ENCODE measurements at regions not wholly inside any gene's neighbourhood (a gene's known extent, or its start where the extent isn't known, plus 50 kb on each side); places are given as distances from the start of the nearest gene placed in this dataset.
"Not testable (repeated sequence)": the region's sequence is repeated elsewhere in the genome, so short reads cannot be mapped to it uniquely, and the experiment has no call there.

DNA sequence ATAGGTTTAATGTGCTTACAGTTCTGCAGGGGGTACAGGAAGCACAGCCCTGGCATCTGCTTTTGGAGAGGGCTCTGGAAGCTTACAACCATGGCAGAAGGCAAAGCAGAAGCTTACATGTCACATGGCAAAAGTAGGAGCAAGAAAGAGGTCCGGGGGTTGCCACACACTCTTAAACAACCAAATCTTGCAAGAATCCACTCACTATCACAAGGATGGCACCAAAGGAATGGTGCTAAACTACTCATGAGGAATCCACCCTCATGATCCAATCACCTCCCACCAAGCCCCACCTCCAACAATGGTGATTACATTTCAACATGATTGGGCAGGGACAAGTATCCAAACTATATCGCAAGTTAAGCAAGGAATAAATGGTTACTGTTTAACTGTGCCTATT is 255.8 kb upstream of the AVPR1A start:
- FAIRE-seq, result no peak

DNA sequence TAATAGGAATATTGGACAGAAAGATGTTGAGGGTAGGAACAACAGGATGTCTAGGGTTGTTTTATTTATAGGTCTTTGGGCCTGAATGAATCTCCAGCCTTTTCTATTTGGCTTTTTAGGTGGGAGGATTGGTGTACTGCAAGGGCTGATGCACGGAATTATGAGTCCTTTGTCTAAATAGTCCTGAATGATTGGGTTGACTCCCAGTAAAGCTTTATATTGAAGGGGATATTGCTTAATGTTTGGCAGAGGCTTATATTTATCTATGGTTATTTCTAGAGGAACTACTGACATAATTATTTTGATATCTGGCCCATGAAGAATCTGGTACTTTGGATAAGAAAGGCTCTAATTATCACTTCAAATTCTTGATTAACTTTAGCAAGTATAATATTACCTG is 253.6 kb upstream of the AVPR1A start:
- no peak for FAIRE-seq

DNA sequence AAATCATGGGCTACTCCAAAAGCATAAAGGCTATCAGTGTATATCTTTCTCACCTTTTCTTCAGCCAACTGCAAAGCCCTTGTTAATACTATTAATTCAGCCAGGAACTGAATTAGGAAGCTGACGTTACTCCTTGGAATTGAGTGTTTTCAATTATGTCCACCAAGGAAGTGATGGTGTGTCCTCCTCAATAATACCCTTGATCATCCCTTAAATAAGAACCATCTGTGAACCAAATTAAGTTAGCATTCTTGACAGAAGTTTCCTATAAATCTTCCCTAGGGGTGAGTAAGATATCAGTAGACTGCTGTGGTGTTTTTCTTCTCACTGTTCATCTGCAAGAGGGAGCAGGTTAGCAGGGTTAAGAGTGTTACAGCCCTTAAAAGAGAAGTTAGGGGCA is 252.3 kb upstream of the AVPR1A start:
- FAIRE-seq, result no peak

DNA sequence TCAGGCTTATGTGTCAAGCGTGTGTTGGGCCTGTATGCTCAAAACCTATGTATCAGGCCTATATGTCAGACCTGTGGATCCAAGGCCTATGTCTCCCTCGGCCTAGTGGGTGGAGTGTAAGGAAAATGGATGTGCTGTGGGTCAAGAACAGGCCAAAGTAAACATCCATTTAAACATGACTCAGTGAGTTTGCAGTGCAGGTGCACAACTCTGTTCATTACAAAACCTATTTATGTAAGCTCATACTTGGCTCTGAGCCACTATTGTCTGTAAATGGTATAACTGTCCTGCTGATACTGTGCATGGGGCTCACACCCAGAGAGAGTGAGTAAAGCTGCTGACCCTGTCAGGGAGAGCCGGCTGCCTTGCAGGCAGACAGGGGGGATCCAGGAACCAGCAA is 249.7 kb upstream of the AVPR1A start:
- no peak for FAIRE-seq

DNA sequence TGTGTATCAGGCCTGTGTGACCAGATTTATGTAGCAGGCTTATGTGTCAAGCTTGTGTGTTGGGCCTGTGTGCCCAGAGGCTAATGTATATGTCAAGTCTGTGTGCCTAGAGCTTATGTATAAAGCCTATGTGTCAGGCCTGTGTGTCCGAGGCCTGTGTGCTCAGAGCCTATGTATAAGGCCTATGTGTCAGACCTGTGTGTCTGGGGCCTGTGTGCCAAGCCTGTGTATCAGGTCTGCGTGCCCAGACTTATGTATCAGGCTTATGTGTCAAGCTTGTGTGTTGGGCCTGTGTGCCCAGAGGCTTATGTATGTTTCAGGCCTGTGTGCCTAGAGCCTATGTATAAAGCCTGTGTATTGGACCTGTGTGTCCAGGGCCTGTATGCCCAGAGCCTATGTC is 249.3 kb upstream of the AVPR1A start:
- FAIRE-seq, result no peak

DNA sequence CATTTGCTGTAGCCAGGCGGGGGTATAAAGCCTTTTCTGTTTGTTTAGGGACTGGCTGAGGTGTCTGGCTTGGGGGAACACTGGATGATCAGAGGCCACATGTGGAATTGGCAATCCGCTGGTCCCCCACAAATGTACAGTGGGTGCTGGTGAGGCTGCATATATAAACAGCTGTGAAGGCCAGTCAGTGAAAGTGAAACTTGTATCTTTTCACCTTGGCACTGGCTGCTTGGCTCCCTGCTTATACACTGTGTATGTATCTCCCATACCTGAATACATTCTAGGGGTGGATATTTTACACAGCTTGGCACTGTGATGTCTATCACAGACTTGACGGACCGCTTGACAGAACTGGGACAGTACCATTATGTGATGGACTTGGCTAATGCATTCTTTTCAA is 246.8 kb upstream of the AVPR1A start:
- FAIRE-seq, result no peak

DNA sequence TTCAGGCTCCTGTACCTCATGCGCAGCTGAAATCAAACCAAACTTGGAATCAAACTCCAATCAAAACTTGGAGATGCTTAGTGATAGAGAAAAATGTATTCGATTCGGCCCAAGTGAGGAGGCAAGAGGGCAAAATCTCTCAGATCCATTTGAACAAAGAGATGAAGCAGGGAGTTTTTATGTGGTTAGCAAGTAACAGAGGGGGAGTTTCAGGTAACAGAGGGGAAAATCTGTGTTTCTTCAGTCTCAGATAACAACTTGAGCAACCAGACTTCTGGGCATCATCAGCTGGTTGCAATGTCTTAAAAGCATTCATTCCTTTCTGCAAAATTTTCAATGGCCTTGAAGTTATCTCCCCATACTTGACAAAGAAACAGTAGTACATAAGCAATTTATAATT is 245.1 kb upstream of the AVPR1A start:
- FAIRE-seq, result no peak

DNA sequence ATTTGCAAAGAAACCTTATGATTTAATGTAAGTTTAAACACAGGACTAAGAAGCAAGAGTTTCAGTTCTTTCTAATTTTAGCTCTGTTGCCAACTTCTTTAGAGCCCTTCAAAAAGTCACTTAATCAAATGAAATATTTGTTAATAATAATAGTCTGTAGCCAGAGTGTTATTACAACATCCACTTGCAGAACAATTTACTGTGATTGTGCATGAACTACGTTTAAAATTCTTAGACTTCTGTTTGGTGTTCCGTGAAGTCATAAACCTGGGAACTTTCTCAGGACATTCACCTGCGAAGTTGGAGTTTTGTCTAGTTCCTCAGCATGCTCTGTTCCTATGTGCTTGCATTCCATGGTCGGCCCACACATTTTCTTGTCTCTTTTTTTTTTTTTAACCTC is 244.0 kb upstream of the AVPR1A start:
- FAIRE-seq, result no peak

DNA sequence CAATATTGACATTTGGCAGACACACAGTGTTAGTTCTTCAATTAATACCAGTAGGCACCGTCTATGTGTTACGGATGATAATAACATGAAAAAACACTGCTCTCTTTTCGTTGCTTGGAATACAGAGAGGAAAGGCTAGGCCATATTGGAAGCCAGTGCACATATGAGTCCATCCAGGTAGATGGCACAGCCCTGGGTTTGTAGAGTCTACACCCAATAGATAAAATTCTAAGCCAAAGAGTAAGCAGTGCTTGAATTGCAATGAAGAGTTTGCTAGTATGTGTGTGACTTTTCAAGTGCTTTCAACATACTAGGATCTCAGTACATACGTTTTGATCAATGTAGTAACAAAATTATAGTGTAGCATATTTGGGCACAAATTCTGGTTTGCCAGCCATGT is 243.3 kb upstream of the AVPR1A start:
- FAIRE-seq, result no peak

DNA sequence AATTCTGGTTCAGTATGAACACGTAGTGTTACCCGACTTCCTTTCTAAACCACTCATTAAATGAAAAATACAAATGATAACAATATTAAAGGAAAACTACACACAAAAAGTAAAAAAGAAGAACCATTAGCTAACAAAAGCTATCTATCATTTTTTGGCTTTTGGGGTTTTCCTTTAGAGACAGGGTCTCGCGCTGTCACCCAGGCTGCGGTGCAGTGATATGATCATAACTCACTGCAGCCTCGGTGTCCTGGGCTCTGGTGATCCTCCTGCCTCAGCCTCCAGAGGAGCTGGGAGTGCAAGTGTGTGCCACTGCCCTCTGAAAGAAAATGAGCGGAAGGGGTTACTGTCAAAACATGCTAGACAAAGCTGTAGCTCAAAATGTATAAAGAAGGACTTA is 238.2 kb upstream of the AVPR1A start:
- FAIRE-seq, result no peak

DNA sequence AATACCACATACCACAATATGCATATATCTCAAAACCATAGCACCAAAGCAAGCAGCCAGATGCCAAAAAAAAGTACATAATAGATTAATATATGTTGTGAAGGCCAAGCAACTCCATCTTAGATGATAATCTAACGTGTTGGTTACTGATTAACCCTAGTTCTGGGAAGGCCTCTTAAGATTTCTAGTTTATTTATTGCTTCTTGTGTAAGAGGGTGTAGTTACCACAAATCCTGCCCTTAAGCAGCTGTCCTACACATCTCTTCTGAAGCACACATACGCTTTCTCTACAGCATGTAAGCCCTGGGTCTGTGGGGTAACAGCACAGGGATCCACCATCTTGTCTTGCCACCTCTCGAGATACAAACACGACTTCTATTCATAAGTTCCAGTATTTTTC is 236.8 kb upstream of the AVPR1A start:
- FAIRE-seq, result no peak

DNA sequence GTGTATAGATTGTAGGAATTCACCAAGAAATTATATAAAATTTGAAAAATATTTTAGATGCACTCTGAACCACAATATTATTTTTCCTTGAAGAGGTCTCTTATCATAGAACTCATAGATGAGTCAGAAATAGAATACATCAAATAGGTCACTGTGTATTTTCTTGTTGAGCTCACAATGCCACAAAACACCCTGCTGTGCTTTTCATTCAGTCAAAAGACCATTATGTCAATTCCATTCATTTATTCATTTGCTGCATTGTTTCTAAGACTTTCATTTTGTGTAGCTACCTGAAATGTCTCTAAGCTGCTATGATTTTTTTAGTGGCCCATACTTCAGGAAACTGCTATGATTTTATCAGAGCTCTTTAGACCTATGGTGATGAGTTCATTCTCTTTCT is 231.9 kb upstream of the AVPR1A start:
- no peak for FAIRE-seq

DNA sequence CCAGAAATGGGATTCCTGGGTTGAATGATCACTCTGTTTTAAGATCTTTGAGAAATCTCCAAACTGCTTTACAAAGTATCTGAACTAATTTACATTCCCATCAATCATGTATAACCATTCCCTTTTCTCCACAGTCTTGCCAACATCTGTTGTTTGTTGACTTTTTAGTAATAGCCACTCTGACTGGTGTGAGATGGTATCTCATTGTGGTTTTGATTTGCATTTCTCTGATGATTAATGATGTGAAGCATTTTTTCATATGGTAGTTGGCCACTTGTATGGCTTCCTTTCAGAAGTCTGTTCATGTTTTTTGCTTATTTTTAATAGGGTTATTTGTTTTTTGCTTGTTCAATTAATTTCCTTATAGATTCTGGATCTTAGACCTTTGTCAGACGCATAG is 211.8 kb upstream of the AVPR1A start:
- FAIRE-seq, result no peak

DNA sequence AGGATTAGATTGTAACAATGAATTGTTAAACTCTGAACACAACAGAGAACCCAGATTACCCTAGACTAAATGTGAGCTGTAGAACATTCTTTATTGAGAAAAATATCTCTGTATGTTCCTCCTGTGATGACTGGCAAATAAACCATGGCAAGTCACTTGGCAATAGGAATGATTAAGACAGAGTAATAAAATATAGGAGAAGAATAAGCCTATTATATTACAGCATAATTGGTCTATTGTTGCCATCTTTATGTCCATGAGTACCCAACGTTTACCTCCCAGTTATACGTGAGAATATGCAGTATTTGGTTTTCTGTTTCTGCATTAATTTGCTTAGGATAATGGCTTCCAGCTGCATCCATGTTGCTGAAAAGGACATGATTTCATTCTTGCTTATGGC is 211.2 kb upstream of the AVPR1A start:
- no peak for FAIRE-seq

DNA sequence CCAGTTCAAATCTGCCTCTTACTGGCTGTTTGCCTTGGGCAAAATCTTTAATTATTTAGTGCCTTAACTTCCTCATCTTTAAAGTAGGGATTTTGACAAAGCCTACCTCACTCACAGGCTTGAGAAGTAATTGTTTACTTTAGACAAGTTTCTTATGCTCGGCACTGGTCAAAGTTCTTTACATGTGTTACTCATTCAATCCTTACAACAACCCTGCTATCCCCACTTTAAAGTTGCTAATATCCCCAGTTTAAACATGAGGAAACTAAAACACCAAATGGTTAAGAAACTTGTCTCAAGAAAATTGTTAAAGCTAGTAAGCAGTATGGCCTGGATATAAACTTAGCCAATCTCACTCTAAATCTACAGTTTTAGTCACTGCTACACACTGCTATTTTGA is 204.0 kb upstream of the AVPR1A start:
- no peak for FAIRE-seq

DNA sequence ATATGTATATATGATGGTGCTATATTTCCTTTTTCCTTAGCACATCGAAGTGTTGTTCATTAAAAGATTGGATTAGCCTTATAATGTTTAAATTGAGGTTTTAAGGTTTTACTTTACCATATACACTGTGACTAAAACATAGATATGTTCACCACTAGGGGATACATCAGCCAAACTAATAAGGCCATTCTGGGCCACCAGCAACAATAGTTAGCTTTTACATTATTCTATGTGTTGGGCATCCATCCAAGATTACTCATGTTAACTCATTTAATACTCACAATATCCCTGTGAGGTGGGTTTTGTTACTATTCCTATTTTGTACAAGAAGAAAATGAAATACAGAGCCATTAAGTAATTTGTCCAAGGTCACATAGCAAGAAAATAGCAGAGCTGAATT is 202.6 kb upstream of the AVPR1A start:
- FAIRE-seq, result no peak

DNA sequence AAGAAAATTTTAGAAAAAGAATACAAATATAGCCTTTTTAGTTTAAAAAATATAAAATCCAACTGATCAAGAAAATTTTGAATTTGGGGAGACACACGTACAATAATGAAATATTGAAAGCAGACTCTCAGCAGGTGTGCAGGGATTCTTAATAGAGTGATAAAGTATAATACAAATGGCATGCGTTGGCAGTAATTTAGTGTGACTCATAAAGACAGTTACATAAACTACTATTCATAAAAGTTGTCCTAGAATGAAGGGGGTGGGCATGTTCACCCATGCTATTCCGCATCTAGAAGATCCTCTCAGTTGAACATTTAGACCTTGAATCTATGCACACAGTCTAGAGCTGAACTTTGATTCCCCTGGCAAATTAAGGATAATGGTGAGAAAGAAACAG is 200.4 kb upstream of the AVPR1A start:
- no peak for FAIRE-seq

DNA sequence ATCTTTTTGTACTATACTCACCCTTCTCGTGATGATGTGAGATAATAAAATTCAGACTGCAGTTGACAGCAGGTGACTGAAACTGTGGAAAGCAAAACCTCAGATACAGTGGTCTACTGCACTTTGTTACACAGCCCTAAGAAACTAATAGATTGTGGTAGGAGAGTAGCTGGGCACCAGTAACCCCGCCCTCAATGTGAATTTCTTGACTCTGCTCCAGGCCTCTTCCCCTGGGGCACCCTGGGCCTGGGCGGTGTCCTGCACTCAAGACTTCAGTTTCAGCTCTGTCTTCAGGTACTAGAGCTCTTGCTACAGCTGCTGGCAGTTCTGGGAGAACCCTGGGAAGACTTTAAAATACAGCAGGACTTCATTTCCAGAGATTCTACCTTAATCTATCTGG is 197.6 kb upstream of the AVPR1A start:
- FAIRE-seq, result no peak

DNA sequence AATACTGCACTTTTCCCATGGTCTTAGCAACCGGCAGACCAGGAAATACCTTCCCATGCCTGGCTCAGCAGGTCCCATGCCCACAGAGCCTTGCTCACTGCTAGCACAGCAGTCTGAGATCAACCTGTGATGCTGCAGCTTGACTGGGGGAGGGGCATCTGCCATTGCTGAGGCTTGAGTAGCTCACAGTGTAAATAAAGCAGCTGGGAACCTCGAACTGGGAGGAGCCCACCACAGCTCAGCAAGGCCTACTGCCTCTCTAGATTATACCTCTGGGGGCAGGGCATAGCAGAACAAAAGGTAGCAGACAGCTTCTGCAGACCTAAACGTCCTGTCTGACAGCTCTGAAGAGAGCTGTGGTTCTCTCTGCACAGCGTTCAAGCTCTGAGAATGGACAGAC is 186.2 kb upstream of the AVPR1A start:
- not testable (repeated sequence) for FAIRE-seq

DNA sequence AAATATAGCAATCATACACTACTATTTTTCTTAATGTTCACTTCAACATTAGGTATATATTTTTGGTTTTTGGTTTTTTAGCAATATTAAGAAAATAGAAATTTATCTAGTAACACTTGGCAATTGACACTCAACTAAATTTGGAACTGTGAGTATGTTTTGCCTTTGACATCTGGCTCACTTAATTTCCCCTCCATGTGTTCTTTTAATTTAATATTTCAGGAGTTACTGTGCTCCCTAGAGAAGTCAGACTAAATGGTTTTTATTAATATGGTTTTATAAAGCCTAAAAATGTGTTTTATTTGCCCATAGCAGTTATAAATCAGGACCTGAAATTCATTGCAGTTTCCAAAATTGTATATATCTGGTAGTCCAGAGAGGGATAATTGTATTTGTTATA is 175.3 kb upstream of the AVPR1A start:
- FAIRE-seq, result no peak

DNA sequence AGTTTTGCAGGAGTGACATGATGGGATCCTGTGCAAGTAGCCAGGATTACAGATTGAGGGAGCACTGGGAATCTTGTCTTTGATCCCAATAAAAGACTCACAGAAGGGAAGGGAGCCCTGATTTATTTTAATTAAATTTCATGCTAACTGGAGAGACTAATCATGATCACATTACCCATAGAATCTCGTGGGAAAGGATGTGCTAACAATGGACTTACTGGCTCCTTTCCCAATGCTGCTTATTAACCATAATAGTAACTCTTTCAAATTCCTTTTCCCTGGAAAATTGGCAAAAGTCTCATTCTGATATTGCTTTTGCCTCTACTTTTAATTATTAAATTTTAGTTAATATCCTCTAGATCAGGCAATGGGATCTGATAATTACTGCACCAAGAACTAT is 174.8 kb upstream of the AVPR1A start:
- no peak for FAIRE-seq

DNA sequence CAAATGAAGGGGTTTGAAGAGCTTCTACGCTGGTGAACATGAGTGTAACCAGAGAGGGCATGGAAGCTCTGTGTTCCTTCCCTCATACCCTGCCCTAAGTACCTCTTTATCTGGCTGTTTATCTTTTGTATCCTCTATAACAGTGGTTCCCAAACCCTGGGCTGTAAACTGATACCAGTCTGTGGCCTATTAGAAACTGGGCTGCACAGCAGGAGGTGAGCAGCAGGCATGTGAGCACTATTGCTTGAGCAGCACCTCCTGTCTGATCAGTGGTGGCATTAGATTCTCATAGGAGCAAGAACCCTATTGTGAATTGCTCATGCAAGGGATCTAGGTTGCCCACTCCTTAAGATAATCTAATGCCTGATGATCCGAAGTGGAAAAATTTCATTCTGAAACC is 172.9 kb upstream of the AVPR1A start:
- no peak for FAIRE-seq

DNA sequence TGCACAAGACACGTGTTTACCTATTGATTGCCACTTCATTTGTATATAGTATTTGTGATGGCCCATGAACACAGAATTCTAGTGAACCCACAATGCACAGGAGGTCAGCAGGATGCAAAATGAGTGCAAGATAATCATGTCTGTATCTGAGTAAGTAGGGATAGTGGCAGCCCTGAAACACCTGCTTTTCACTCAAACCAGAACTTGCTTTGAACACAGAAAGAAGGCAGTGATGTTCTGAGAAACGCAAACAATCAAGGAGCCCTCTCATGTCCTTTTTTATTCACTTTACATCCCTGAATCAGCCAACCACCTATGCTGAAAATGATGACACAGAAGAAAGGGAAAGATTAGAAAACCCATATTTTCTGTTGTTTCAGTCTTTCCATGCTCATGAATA is 170.4 kb upstream of the AVPR1A start:
- FAIRE-seq, result no peak

DNA sequence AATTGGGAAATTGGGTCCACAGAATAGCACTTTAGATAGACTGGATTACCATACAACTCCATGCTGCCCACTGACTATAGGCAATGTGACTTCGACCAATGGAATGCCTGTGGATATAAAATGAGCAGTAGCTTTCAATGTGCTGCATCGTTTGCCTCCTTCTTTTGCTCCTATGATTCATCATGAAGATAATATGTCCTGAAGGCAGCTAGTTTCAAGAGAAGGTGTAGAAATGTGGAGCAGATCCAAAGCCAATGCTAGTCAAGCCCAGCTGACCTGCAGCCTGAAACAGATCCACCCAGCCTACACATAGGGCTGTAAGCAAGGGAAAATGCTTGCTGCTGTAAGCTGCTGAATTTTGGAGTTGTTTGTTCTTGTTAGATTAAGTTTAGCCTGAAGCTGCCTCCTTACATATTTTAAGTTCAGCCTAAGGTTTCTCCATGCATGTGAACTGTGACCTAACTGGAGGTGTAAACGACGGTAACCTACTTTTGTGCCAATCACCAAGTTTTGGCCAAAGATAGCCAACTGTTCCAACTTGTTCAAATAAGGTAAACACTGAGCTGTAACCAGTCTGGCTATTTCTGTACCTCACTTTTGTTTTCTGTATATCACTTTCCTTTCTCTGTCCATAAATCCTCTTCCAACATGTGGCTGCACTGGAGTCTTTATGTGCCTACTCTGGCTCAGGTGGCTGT is 169.1 kb upstream of the AVPR1A start:
- FAIRE-seq, result no peak

DNA sequence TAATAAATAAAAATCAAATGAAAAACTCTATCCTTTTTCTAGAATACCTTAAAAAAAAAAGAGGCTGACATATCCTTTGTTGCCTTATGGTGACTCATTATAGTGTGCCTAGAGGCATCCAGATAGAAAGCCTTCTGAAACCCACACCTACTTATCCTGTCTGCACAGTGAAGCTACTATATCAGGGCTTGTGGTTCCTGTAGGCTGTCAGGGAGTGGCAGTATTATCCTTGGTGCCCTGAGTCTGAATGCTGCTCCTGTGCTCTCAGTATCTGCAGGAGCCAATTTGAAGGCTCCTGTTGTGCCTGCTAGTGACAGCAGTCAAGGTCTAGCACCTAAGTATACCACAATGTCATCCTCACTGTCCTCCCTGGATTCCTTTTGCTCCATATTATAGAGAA is 168.4 kb upstream of the AVPR1A start:
- no peak for FAIRE-seq

DNA sequence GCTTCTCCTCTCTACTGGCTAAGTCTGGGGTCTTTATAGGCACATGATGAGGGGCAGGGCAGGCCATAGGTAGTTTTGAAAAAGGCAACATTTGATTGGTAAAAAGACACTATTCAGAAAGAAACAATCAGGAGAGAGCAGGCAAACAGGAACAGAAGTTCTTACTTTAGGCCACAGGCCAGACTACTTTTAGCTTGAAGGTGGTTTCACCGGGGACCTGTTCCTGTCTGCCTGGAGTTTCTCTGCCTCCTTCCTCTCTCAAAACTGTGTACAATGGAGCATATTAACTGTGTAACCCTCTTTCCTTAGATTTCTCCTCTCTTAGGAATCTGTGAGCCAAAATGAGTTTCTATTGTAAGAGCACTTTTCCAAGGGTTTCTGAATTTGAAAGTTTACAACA is 167.9 kb upstream of the AVPR1A start:
- no peak for FAIRE-seq

Data from G401.6 (cell line).